H1 (cell line): ENCODE measurements at regions not wholly inside any gene's neighbourhood (a gene's known extent, or its start where the extent isn't known, plus 50 kb on each side); places are given as distances from the start of the nearest gene placed in this dataset.

ENCODE experiments used
- CTCF ChIA-PET: fragments of 300-600 bp; sonication (Branson Sonifier 250); formaldehyde crosslinking; loops from one replicate; lab custom pipeline; 2021; ENCODE audit not compliant: partially characterized antibody; lab: Charles Lee
- POLR2A ChIA-PET: fragments of 300-600 bp; sonication (Branson Sonifier 250); formaldehyde crosslinking; loops from one replicate; lab custom pipeline; 2021; ENCODE audit warnings: inconsistent platforms; ENCODE audit not compliant: partially characterized antibody; lab: Charles Lee
- DNase-seq, 2 experiments: peaks; one replicate each; pipeline versions ENCODE4 v3.0.0 to v3.0.0-alpha.2; 2010 to 2022; ENCODE audit warnings: low spot score in 2 of 2, low read depth in 1 of 2, mixed read lengths in 1 of 2
- FAIRE-seq: peaks from 2 replicates; lab custom pipeline; 2011; peaks lifted over from hg19 to GRCh38; lab: Jason Lieb, UNC
- H2AFZ ChIP-seq: 2 replicates; pipeline ENCODE4 v1.8.1; 2012; ENCODE audit warnings: low read length, inconsistent platforms
- H2AK5ac ChIP-seq: 2 replicates; pipeline ENCODE4 v1.6.1; 2013; ENCODE audit warnings: low read depth, low read length
- H2BK120ac ChIP-seq: replicated peaks from 2 replicates; pipeline ENCODE3; 2013; ENCODE audit warnings: low read depth, low read length, inconsistent platforms
- H2BK12ac ChIP-seq: 2 replicates; pipeline ENCODE4 v1.6.1; 2013; ENCODE audit warnings: low read depth, low read length
- H2BK15ac ChIP-seq: 2 replicates; pipeline ENCODE4 v1.6.1; 2013; ENCODE audit warnings: low read length
- H2BK20ac ChIP-seq: 2 replicates; pipeline ENCODE4 v1.6.1; 2013; ENCODE audit warnings: low read length
- H2BK5ac ChIP-seq: 2 replicates; pipeline ENCODE4 v1.6.1; 2013; ENCODE audit warnings: low read depth, low read length
- H3K14ac ChIP-seq: 2 replicates; pipeline ENCODE4 v1.6.1; 2013; ENCODE audit warnings: inconsistent platforms; ENCODE audit not compliant: insufficient read length
- H3K18ac ChIP-seq: 2 replicates; pipeline ENCODE4 v1.6.1; 2013; ENCODE audit warnings: low read length; ENCODE audit errors: extremely low read depth
- H3K23ac ChIP-seq: 2 replicates; pipeline ENCODE4 v1.6.1; 2013; ENCODE audit warnings: inconsistent platforms; ENCODE audit not compliant: insufficient read length
- H3K23me2 ChIP-seq: 2 replicates; pipeline ENCODE4 v1.6.1; 2013; ENCODE audit warnings: low read depth, low read length
- H3K27ac ChIP-seq: 2 replicates; pipeline ENCODE4 v1.6.1; 2011; ENCODE audit warnings: low read depth, low read length, inconsistent platforms
- H3K27me3 ChIP-seq, 4 experiments: replicated peaks in 1 of 4; 1 replicate in 1 of 4; 2 replicates in 3 of 4; pipeline versions ENCODE4 v1.6.1 to v1.8.1; 2011 to 2013; ENCODE audit warnings: low read length in 3 of 4, mild to moderate bottlenecking in 3 of 4, inconsistent platforms in 2 of 4, mixed read lengths in 2 of 4, moderate library complexity in 1 of 4; ENCODE audit not compliant: control insufficient read depth in 3 of 4, insufficient read depth in 3 of 4; ENCODE audit errors: extremely low read depth in 1 of 4
- H3K36me3 ChIP-seq, 4 experiments: 2 replicates each; pipeline versions ENCODE4 v1.6.1 to v1.8.1; 2011 to 2013; ENCODE audit warnings: mild to moderate bottlenecking in 4 of 4, low read length in 3 of 4, moderate library complexity in 2 of 4, control low read depth in 1 of 4, inconsistent platforms in 1 of 4; ENCODE audit not compliant: insufficient read depth in 4 of 4, control insufficient read depth in 2 of 4
- H3K4ac ChIP-seq: replicated peaks from 2 replicates; pipeline ENCODE3; 2013; ENCODE audit warnings: low read length, low read depth, mixed read lengths, inconsistent platforms; ENCODE audit not compliant: insufficient read length
- H3K4me1 ChIP-seq, 4 experiments: replicated peaks in 1 of 4; 1 replicate in 1 of 4; 2 replicates in 3 of 4; pipeline versions ENCODE4 v1.6.1 to v1.8.1; 2011 to 2013; ENCODE audit warnings: low read length in 3 of 4, inconsistent platforms in 2 of 4, mixed read lengths in 1 of 4; ENCODE audit not compliant: insufficient read depth in 4 of 4, control insufficient read depth in 3 of 4
- H3K4me2 ChIP-seq, 2 experiments: 2 replicates each; pipeline versions ENCODE4 v1.6.1 to v1.8.1; 2011 to 2013; ENCODE audit warnings: low read depth in 2 of 2, low read length in 2 of 2, control low read depth in 1 of 2, inconsistent platforms in 1 of 2, mild to moderate bottlenecking in 1 of 2; ENCODE audit not compliant: insufficient read depth in 1 of 2
- H3K4me3 ChIP-seq, 4 experiments: fragments of 200-600, 300-600 bp in 1 of 4; sonication (generic), shearing (Covaris generic), sonication (Bioruptor Twin) in 1 of 4; 2 replicates each; pipeline versions ENCODE4 v1.5.1 to v1.8.1; 2011 to 2016; ENCODE audit warnings: low read length in 4 of 4, low read depth in 3 of 4, control low read depth in 2 of 4, inconsistent platforms in 2 of 4, mild to moderate bottlenecking in 2 of 4, mixed read lengths in 1 of 4, moderate library complexity in 1 of 4; ENCODE audit not compliant: insufficient read depth in 2 of 4; ENCODE audit errors: extremely low read depth in 1 of 4
- H3K56ac ChIP-seq: replicated peaks from 2 replicates; pipeline ENCODE3; 2013; ENCODE audit warnings: low read depth, mild to moderate bottlenecking, mixed read lengths, low read length, inconsistent platforms; ENCODE audit not compliant: insufficient read length
- H3K79me1 ChIP-seq: 2 replicates; pipeline ENCODE4 v1.6.1; 2013; ENCODE audit warnings: low read depth, low read length, control low read depth
- H3K79me2 ChIP-seq, 2 experiments: 2 replicates each; pipeline versions ENCODE4 v1.6.1 to v1.8.1; 2012 to 2013; ENCODE audit warnings: low read length in 2 of 2, mild to moderate bottlenecking in 2 of 2, inconsistent platforms in 1 of 2; ENCODE audit not compliant: insufficient read depth in 2 of 2, control insufficient read depth in 1 of 2
- H3K9ac ChIP-seq, 4 experiments: replicated peaks in 1 of 4; 1 replicate in 1 of 4; 2 replicates in 3 of 4; pipeline versions ENCODE4 v1.6.1 to v1.8.1; 2011 to 2013; ENCODE audit warnings: low read depth in 3 of 4, low read length in 3 of 4, control low read depth in 2 of 4, mild to moderate bottlenecking in 2 of 4, moderate library complexity in 2 of 4, inconsistent platforms in 1 of 4; ENCODE audit errors: extremely low read depth in 1 of 4
- H3K9me3 ChIP-seq, 2 experiments: 2 replicates each; pipeline versions ENCODE4 v1.6.1 to v1.8.1; 2012 to 2013; ENCODE audit warnings: mild to moderate bottlenecking in 2 of 2, moderate library complexity in 2 of 2, control low read depth in 1 of 2, inconsistent platforms in 1 of 2, low read depth in 1 of 2, low read length in 1 of 2, mixed read lengths in 1 of 2; ENCODE audit not compliant: insufficient read depth in 2 of 2
- H4K20me1 ChIP-seq, 2 experiments: replicated peaks in 1 of 2; 2 replicates each; pipeline versions ENCODE3 to v1.8.1; 2011 to 2013; ENCODE audit warnings: inconsistent platforms in 2 of 2, low read length in 2 of 2, mild to moderate bottlenecking in 1 of 2; ENCODE audit not compliant: insufficient read depth in 2 of 2, control insufficient read depth in 1 of 2
- H4K5ac ChIP-seq: 2 replicates; pipeline ENCODE4 v1.6.1; 2013; ENCODE audit warnings: low read length, low read depth, mixed read lengths, inconsistent platforms; ENCODE audit not compliant: insufficient read length
- H4K8ac ChIP-seq: 2 replicates; pipeline ENCODE4 v1.8.0; 2013; ENCODE audit warnings: mild to moderate bottlenecking, moderate library complexity, low read length, inconsistent platforms; ENCODE audit not compliant: insufficient read depth; ENCODE audit errors: extremely low read depth
- H4K91ac ChIP-seq: replicated peaks from 2 replicates; pipeline ENCODE3; 2013; ENCODE audit warnings: low read length, mixed read lengths, inconsistent platforms; ENCODE audit not compliant: insufficient read length
- CREB1 ChIP-seq: IDR thresholded peaks from 2 replicates; pipeline ENCODE4 v1.6.1; 2012; ENCODE audit warnings: inconsistent platforms
- EGR1 ChIP-seq: IDR thresholded peaks from 2 replicates; pipeline ENCODE4 v1.6.1; 2011; ENCODE audit warnings: low read depth, low read length, borderline replicate concordance
- POLR2AphosphoS5 ChIP-seq: IDR thresholded peaks from 2 replicates; pipeline ENCODE4 v1.6.1; 2011; ENCODE audit warnings: low read depth, low read length
- POU5F1 ChIP-seq: IDR thresholded peaks from 2 replicates; pipeline ENCODE4 v1.6.1; 2011; ENCODE audit warnings: low read depth, mild to moderate bottlenecking, low read length, moderate library complexity
- RFX5 ChIP-seq: IDR thresholded peaks from 2 replicates; pipeline ENCODE4 v1.6.1; 2011; ENCODE audit warnings: low read depth, low read length, improper control_type of control experiment, borderline replicate concordance
- SP4 ChIP-seq: IDR thresholded peaks from 2 replicates; pipeline ENCODE4 v1.6.1; 2012; ENCODE audit warnings: low read length, inconsistent platforms
- TAF7 ChIP-seq: optimal IDR thresholded peaks from 2 replicates; pipeline ENCODE3; 2011; ENCODE audit warnings: low read depth, mild to moderate bottlenecking, inconsistent platforms, low read length, moderate library complexity, borderline replicate concordance
- TCF12 ChIP-seq: IDR thresholded peaks from 2 replicates; pipeline ENCODE4 v1.6.1; 2011; ENCODE audit warnings: low read depth, mild to moderate bottlenecking, low read length
- TEAD4 ChIP-seq: IDR thresholded peaks from 2 replicates; pipeline ENCODE4 v1.6.1; 2012; ENCODE audit warnings: low read depth, low read length, inconsistent platforms, mixed read lengths
- WGBS, 2 experiments: shearing (Covaris generic) in 1 of 2; methylation state at CpG; one replicate each; pipeline versions ENCODE4 v1.1.6 to v1.1.7; 2013 to 2015; ENCODE audit warnings: low lambda C conversion rate in 2 of 2, mixed read lengths in 2 of 2, inconsistent platforms in 1 of 2, low coverage in 1 of 2, missing lambda C conversion rate in 1 of 2; ENCODE audit not compliant: insufficient replicate concordance in 2 of 2, insufficient coverage in 1 of 2, insufficient read length in 1 of 2; ENCODE audit errors: extremely low coverage in 1 of 2, missing lambda C conversion rate in 1 of 2; 5-methylcytosine and 5-hydroxymethylcytosine counted together

DNA sequence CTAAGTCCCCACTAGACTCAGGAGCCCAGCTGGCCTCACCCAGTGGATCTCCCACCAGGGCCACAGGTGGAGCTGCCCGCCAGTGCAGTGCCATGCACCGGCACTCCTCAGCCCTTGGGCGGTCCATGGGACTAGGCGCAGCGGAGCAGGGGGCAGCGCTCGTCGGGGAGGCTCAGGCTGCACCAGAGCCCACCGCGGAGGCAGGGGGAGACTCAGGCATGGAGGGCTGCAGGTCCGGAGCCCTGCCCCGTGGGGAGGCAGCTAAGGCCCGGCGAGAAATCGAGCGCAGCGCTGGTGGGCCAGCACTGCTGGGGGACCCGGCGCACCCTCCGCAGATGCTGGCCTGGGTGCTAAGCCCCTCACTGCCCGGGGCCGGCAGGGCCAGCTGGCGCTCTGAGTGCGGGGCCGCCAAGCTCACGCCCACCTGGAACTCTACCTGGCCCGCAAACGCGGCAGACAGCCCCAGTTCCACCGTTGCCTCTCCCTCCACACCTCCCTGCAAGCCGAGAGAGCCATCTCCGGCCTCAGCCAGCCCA, 1275.2 kb upstream of the CNTN5 start:
- 91% methylated on average over 27 of the region's 32 CpGs; no CpG with 5 or more reads in 1 of the 2 experiments for WGBS, 2 experiments
- Histone ChIP-seq H2BK15ac (no peak overlapping the region), H3K23ac (no peak overlapping the region), H2BK20ac (no peak overlapping the region), H3K4me3 (no peak overlapping the region), H3K9ac (no peak overlapping the region), H4K20me1 (no peaks in the 10 kb centered on the region), H3K27me3 (no peaks in the 10 kb centered on the region), H3K4me2 (no peak overlapping the region), H2AFZ (no peak overlapping the region), H4K8ac (no peak overlapping the region), H3K4ac (no peak overlapping the region), H3K18ac (no peak overlapping the region), H4K91ac (no peak overlapping the region), H4K5ac (no peak overlapping the region), H3K79me1 (no peaks in the 10 kb centered on the region), H2BK120ac (no peak overlapping the region), H3K56ac (no peak overlapping the region), H3K36me3 (no peaks in the 10 kb centered on the region), H3K27ac (no peak overlapping the region), H3K9me3 (peaks cover 0 to 8% of the 10 kb centered on the region in 2 experiments; a peak in 1 of 4 replicates), H3K79me2 (no peaks in the 10 kb centered on the region), H3K4me1 (no peaks in the 10 kb centered on the region), H2BK12ac (no peak overlapping the region), H3K23me2 (no peaks in the 10 kb centered on the region), H2AK5ac (no peak overlapping the region), H3K14ac (no peak overlapping the region), H2BK5ac (no peak overlapping the region)
- ChIA-PET CTCF (no interaction called here), POLR2A (no interaction called here)
- no peak for FAIRE-seq
- TF ChIP-seq POLR2AphosphoS5 (no peak), TEAD4 (no peak), SP4 (no peak), POU5F1 (no peak), CREB1 (no peak), TAF7 (no peak), RFX5 (no peak), EGR1 (no peak), TCF12 (no peak)
- no peak for DNase-seq
